HepG2 (cell line): ENCODE measurements at regions not wholly inside any gene's neighbourhood (a gene's known extent, or its start where the extent isn't known, plus 50 kb on each side); places are given as distances from the start of the nearest gene placed in this dataset.

Experiments used
- ADNP ChIP-seq: sonication (generic); formaldehyde crosslinking; IDR thresholded peaks from 2 replicates; pipeline ENCODE4 v1.4.0; 2020; ENCODE audit warnings: missing genetic modification reagents
- CCAR2 ChIP-seq: fragments of 200-400 bp; formaldehyde crosslinking; optimal IDR thresholded peaks from 2 replicates; pipeline ENCODE3; 2018; ENCODE audit warnings: low read depth, mild to moderate bottlenecking, low read length, moderate library complexity
- FOXO1 ChIP-seq: sonication (generic); formaldehyde crosslinking; IDR thresholded peaks from 2 replicates; pipeline ENCODE4 v1.4.0; 2020; ENCODE audit warnings: missing genetic modification reagents
- GABPB1 ChIP-seq: IDR thresholded peaks from 2 replicates; pipeline ENCODE4 v1.6.1; 2016; ENCODE audit warnings: mild to moderate bottlenecking, missing genetic modification reagents, moderate library complexity, missing compliant biosample characterization
- GTF2F1 ChIP-seq: fragments of 150-350 bp; IDR thresholded peaks from 2 replicates; pipeline ENCODE4 v1.6.1; 2014; ENCODE audit warnings: low read length
- HMG20B ChIP-seq: conservative IDR thresholded peaks from 2 replicates; pipeline ENCODE4 v1.6.1; 2016; ENCODE audit warnings: missing genetic modification reagents, missing compliant biosample characterization
- HNRNPH1 ChIP-seq: fragments of 200-400 bp; formaldehyde crosslinking; optimal IDR thresholded peaks from 2 replicates; pipeline ENCODE3; 2017; ENCODE audit warnings: mild to moderate bottlenecking, low read depth, low read length
- IRF1 ChIP-seq: sonication (generic); formaldehyde crosslinking; IDR thresholded peaks from 2 replicates; pipeline ENCODE4 v1.4.0; 2020; ENCODE audit warnings: low read depth, mild to moderate bottlenecking, missing genetic modification reagents
- SP5 ChIP-seq: IDR thresholded peaks from 2 replicates; pipeline ENCODE4 v1.6.1; 2016; ENCODE audit warnings: low read depth, borderline replicate concordance
- TMF1 ChIP-seq: sonication (generic); formaldehyde crosslinking; IDR thresholded peaks from 2 replicates; pipeline ENCODE4 v1.8.1; 2022; ENCODE audit warnings: low read depth, missing genetic modification reagents
- U2AF2 ChIP-seq: fragments of 200-400 bp; formaldehyde crosslinking; IDR thresholded peaks from 2 replicates; pipeline ENCODE4 v1.6.1; 2017; ENCODE audit warnings: low read depth, mild to moderate bottlenecking, low read length
- XRCC5 ChIP-seq: fragments of 200-400 bp; formaldehyde crosslinking; optimal IDR thresholded peaks from 2 replicates; pipeline ENCODE3; 2017; ENCODE audit warnings: mild to moderate bottlenecking, low read length
- ZBTB4 ChIP-seq: sonication (generic); formaldehyde crosslinking; IDR thresholded peaks from 2 replicates; pipeline ENCODE4 v1.4.0; 2020; ENCODE audit warnings: missing genetic modification reagents, mild to moderate bottlenecking, borderline replicate concordance
- ZFP36L2 ChIP-seq: sonication (generic); formaldehyde crosslinking; IDR thresholded peaks from 2 replicates; pipeline ENCODE4 v1.4.0; 2020; ENCODE audit warnings: missing genetic modification reagents
- ZNF446 ChIP-seq: sonication (generic); formaldehyde crosslinking; IDR thresholded peaks from 2 replicates; pipeline ENCODE4 v1.5.0; 2020; ENCODE audit warnings: mild to moderate bottlenecking, missing genetic modification reagents
- ZNF7 ChIP-seq: IDR thresholded peaks from 2 replicates; pipeline ENCODE4 v1.6.1; 2016; ENCODE audit warnings: missing biosample characterization, missing genetic modification reagents
- ZNF780A ChIP-seq: sonication (generic); formaldehyde crosslinking; IDR thresholded peaks from 2 replicates; pipeline ENCODE4 v1.8.0; 2022; ENCODE audit warnings: mild to moderate bottlenecking, missing genetic modification reagents, moderate library complexity
- ZNF891 ChIP-seq: sonication (generic); formaldehyde crosslinking; IDR thresholded peaks from 2 replicates; pipeline ENCODE4 v1.5.0; 2020; ENCODE audit warnings: mild to moderate bottlenecking, missing genetic modification reagents

GRCh38 chr2:239569401-239570090, 168.7 kb upstream of the HDAC4 start (continued):
- TF ChIP-seq IRF1 (CRISPR knock-in tag) (no peak), ZFP36L2 (no peak), ZNF7 (CRISPR knock-in tag) (no peak), U2AF2 (no peak), ZNF446 (CRISPR knock-in tag) (no peak), XRCC5 (peak; percentile 19), GABPB1 (CRISPR knock-in tag) (no peak), CCAR2 (no peak), SP5 (CRISPR knock-in tag) (no peak), FOXO1 (no peak), GTF2F1 (no peak), TMF1 (CRISPR knock-in tag) (no peak), HNRNPH1 (no peak), ADNP (CRISPR knock-in tag) (no peak), HMG20B (CRISPR knock-in tag) (no peak), ZBTB4 (no peak), ZNF780A (no peak), ZNF891 (0 out of 2 replicates have a peak, but pooled peaks have one; percentile 29)
